Right lung (tissue), 2 donors: ENCODE measurements at regions not wholly inside any gene's neighbourhood (a gene's known extent, or its start where the extent isn't known, plus 50 kb on each side); places are given as distances from the start of the nearest gene placed in this dataset.
"Not testable (repeated sequence)": the region's sequence is repeated elsewhere in the genome, so short reads cannot be mapped to it uniquely, and the experiment has no call there.

Experiments used
- DNase-seq, 2 donors: peaks; one replicate each; pipeline ENCODE4 v3.0.0-alpha.2; 2013

DNA sequence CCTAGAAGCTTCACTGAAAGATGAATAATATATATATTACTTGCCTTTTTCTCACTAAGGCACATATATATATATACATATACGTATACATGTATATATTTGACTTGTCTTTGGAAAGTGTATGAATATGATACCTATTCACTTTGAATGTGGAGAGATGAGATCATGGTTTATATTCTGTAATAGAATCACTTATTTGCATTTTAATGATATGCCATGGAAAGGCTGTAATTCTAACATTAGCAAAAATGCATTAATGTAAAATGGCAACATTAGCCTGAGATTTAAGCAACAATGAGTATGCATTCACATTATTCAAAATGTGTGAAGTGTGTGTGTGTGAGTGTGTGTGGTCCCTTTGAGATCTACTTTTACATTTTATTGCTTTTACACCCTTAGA is 54.5 kb upstream of the PRKD1 start:
- no peak for DNase-seq

DNA sequence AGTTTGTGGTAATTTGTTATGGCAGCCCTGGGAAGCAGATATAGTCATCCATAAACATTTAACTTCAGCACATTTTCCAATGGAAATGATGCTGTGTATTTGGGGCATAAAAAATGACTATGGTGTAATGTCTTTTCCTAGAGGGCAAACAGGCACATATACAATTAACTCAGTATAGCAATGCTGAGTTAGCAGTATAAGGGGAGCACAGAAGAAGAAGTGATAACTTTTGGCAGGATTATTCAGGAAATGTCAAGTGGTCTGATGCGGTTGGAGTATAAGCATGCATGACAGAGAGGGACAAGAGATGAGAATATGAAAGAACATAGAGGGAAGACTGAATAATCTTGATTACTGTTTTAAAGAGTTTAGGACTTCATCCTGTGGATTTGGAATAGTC is 55.3 kb upstream of the PRKD1 start:
- no peak for DNase-seq

DNA sequence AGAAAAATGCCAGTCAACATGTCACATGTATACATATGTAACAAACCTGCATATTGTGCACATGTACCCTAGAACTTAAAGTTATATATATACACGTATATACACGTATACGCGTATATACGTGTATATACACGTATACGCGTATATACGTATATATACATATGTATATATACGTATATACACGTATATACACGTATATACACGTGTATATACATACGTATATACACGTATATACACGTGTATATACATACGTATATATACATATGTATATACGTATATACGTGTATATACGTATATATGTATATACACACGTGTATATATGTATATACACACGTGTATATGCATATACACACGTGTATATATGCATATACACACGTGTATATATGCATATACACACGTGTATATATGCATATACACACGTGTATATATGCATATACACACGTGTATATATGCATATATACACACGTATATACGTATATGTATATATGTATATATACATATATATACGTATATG is 62.8 kb upstream of the PRKD1 start:
- not testable (repeated sequence) for DNase-seq

DNA sequence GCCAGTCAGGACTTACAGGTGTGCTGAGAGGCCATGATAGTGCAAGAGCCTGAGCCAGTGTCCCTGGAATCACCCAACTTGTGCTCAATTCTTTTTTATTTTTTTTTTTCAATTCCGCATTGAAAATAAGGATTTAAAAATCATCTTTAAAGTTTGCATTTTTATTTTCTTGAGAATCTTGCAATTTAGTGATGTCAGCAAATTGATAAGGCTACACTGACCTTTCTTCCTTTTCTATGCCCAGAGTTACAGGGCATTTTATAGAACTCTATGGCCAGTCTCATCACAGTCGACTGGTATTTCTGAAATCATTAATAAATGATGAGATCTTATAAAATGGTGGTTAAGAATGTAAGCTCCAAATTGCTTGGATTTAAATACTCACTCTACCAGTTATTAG is 63.3 kb upstream of the PRKD1 start:
- no peak for DNase-seq

DNA sequence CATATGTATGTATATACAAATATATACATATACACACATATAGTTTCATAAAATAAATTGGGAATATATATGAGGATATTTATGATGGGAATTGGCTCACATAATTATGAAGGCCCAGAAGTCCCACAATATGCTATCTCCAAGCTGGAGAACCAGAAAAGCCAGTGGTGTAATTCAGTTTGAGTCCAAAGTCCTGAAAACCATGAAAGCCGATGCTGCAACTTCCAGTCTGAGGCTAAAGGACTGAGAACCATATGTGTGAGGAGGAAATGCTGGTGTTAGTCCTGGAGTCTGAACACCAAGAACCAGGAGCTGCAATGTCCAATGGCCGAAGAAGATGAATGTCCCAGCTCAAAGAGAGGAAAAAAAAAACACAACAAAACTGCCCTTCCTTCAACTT is 65.5 kb upstream of the PRKD1 start:
- DNase-seq = no peak

DNA sequence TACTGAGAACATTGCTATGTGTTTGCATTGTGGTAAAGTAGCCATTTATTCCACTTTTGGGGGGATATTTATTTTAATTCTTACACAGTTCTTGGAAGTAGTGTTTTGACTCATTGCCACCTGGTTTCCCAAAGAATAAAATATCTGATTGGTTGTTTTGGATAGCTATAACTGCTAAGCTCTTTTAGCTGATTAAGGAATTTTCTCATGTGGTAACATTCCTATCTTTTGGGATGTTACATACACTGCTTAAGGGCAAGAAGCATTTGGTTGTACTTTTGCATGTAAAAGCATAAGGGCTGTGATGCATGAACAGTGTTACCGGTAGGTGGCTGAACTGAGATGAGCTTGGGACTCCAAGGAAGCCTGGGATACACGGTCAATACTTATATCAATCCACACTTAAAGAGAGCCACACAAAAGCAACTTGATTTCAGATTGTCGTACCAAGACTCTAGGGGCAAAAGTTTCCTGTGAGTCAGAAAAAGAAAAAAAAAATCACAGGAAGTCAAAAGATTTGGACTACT is 71.4 kb upstream of the PRKD1 start:
- DNase-seq = no peak

DNA sequence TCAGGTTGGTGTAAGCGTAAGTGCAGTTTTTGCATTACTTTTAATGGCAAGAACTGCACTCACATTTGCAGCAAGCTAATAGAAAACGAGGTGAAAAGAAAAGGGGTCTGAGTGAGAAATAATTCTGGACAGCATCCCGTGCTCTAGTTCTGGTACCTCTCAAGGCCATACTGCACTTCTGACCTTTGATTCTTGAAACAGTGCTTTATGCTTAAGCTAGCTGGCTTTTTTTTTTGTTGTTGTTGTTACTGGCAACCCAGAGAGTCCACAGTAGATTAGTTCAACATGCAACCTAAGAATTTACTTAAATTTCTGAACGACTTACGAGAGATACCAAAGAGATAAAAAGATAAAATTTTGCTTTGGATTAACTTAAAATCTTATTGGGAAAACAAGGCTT is 75.2 kb upstream of the PRKD1 start:
- peak in 1 of 2 donors; percentile 6 for DNase-seq

DNA sequence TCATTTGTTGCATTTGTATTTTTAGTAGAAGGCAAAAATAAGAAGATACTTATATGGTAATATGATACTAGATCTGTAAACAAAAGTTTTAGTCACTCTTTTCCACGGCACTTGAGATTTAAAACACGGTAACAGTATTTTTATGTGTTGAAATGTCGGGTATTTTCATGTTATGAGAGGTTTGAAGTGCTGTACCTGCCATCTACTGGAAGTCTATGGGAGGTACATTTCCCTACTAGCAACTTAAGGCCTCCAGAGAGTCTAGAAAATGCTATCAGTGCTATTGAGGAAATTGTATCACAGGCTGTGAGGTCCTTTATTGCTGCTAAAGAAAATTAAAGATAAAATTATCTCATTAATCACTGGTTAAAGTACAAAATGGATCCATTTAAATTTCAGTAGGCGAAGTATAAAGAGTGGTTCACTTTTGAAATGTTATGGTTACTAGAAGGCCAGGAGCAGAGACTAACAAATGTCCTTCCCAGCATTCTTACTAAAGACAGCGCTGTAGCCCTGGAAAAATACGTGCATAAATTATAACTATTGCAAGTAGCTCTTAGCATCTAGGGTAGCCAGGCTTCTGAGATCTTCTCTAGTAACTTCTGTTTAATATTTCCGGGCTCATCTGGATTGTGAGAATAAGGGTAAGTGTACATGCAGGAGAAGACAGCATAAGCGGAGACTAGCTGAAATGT is 77.6 kb upstream of the PRKD1 start:
- DNase-seq = peak; percentile 18 to 43

DNA sequence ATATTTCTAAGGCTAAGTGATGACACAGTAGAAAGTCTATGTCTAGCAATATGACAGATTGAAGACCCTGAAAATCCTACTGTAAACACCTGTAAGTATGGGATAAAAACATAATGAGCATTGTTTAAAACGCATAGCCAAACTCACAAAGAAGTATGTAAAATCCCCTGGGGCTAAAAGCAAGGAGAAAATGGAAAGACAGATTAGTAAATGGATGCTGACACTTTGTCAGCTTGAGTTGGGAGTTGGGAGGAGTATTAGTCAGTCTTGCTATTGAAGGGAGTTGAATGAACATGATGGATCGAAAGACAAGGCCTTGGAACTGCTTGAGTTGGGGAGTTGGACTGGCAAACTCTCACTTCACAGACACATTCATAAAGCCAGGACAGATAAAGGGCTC is 79.0 kb upstream of the PRKD1 start:
- no peak for DNase-seq

DNA sequence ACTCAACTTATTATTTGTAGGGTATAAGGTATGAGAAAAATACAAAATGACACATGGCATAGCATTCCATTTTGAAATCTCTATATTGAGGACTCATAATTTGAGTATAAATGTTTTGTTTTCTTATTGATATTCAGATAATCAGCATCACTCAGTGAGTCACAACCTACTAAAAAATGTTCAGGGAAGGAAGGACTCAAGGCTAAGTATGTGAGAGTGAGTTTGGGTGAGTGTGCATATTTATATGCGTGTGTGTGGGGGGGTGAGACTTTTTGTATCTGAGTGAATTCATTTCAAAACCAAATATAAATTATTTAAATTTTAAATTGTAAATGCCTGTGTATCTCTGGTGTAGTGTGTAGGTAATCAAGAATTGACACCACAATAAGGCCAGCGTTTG is 87.8 kb upstream of the PRKD1 start:
- DNase-seq = no peak

DNA sequence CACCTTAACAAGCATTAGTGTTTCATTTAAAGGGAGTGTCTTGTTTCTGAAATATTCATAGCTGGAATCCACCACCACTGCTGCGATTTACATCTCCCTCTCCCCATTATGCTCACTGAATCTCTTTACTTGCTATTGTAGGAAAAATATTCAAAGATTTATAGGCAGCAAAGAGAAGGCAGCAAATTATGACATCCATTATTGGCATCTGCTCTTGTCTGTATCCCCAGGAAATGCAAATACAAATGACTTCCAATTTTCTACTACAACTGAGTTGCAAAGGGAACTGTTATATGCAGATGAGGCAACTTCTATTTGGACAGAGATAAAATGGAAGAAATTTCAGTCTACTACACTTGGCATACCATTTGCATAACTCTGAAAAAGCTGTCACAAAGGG is 88.4 kb upstream of the PRKD1 start:
- DNase-seq = no peak

DNA sequence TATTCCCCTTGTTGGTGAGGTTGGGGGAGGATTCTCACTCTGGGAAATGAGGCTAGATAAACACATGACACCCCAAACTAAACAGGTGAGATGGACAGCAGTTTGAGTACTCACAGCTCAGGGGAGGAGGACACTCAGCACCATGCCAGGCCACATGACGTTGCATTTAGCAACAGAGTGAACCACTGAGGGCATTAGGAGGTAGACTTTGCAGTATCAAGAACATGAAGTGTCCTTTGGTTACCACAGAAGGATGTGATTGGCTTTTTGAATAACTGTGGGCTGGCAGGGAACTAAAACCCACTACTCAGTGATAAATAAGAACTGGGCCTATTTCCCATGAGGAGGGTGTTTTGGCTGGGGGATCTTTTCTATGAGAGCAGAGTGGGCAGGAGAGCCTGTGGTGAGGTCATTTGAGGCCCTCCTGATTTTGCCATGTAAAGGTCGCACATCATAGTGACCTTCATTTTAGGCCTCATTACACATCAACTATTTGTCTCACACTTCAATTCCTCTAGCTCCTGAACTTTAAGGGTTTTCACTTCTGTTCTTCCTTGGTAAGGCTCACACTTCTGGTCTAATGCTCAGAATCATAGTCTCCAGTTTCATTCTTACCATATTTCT is 89.8 kb upstream of the PRKD1 start:
- DNase-seq = no peak

DNA sequence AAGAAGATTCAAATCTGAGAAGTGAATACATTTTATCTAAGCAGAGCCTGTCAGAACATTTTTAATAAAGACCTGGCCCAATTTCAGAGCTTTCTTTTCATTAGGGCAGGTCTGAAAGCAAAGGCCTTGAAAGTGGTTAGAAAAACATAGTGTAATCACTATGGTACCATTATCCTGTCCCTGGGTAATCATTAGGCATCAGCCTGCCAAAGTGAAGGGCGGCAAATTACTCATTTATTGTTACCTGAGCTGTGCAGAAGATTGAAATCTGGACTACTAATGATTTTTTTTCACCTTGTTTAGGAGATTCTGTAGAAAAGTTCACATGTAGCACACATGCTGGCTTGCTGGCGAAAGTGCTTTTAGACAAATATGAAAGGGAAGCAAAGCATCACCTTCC is 92.6 kb upstream of the PRKD1 start:
- DNase-seq = no peak

DNA sequence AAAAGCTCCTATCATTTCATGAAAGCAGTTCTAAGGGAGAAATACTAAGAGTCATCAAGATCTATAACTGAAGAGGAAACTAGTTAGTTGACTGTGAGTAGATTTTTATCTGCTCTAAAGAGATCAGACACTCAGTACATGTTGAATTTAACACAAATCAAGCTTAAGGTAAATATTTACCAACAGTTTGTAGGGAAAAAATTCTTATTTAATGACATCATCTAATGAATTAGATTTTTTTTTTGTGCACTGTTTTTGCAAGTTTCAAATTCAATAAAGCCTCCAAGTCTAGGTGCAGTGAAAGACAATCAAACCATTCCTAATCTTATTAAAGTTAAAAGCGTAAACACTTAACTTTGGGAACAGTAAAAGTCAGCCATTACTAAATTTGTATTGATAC is 93.0 kb upstream of the PRKD1 start:
- DNase-seq = no peak

DNA sequence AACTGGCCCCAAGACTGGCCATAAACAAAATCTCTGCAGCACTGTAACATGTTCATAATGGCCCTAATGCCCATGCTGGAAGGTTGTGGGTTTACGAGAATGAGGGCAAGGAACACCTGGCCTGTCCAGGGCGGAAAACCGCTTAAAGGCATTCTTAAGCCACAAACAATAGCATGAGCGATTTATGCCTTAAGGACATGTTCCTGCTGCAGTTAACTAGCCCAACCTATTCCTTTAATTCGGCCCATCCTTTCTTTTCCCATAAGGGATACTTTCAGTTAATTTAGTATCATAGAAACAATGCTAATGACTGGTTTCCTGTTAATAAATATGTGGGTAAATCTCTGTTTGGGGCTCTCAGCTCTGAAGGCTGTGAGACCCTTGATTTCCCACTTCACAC is 95.7 kb upstream of the PRKD1 start:
- not testable (repeated sequence) for DNase-seq

DNA sequence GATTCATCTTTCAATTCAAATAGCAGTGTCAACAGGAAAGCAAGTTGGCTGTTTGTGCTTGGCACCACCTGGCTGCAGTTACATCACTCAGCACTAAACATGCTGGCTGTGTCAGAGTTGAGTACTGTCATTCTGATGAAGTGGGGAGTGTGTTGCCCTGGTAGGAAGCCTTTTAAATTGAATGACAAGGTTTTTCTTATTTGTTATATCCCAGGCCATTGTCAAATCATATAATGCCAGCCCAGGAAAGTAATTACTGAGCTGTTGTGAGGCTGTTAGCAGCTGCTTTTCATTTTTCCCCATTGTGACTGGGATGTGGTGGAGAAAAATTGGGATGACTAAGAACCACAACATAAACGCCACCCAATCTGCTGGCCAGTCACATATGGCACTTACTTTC is 106.5 kb upstream of the PRKD1 start:
- DNase-seq = no peak

DNA sequence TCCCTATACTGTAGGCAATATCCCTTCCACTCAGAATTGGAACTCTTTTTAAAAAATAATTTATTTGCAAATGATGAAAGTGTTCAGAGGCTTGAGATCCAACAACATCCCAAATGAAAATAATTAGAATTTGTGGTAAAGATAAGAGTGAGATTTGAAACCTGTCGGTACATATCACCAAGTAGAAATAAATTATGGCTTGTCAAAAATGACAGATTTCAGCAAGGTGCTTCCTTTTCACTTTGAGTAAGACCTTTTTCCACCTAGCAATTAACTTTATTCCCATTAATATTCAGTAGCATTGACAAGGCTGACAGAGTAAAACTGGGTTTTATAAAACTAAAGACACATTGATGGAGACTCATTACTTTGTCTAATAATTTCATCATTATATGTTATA is 107.7 kb upstream of the PRKD1 start:
- no peak for DNase-seq

DNA sequence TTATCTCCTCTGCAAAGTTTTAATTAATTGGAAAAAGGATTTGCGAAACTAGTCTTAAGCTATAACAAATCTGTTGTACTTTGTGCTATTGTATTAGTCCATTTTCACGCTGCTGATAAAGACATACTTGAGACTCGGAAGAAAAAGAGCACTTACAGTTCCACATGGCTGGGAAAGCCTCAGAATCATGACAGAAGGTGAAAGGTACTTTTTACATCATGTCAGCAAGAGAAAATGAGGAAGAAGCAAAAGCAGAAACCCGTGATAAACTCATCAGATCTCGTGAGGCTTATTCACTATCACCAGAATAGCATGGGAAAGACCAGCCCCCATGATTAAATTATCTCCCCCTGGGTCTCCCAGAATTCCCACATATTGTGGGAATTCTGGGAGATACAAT is 118.1 kb upstream of the PRKD1 start:
- DNase-seq = no peak

DNA sequence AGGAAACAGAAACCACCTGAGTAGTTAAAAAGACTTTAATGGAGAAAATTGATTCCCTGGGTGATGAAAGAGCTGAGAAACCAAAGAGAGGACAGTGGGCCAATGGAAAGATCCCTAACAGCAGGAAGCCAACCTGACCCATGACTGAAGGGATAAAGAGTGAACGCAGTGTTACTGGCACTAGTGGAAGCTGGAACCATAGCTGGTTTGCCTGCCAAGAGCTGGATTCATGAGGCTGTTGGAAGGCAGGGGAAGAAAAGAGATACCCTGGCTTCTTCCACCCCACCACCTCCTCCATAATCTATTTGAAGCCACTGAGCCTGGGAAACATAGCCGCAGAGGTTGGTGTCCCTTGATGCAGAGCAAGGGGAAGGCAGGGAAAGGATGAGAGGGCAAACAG is 125.5 kb upstream of the PRKD1 start:
- no peak for DNase-seq

DNA sequence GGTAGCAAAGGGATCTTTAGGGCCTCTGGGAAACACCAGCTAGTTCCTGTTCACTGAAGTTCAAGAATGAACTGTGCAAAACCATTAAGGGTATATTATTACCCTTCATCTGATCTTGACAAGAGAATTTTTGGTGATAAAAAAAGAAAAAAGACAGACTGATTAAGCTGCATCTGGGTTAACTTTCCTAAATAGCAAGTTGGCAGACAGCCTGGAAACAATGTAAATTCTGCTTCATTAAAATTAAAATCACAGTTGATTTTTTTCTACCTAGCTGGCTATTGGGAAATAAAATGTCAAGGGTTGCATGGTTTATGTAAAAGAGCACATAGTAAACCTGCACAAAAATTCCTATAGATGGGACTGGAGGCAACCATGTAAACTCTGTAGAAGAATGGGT is 126.6 kb upstream of the PRKD1 start:
- DNase-seq = no peak

DNA sequence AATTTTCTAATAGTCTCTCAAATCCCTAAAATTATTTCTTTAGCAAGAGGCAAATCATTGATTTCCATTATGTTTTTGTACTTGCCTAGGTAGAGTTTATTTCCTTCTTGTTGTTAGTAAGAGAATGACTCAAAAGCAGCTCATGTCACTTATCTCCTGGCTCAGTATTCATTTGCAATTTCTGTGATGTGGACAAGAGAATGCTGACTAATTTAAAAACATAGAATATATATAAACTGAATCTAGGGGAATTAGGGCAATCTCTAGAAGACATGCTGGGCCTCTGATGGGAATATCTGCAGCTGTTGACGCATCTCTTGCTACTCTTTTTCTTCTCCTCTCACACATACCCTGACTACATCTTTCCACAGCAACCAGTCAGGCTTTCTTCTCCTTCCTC is 130.8 kb upstream of the PRKD1 start:
- DNase-seq = no peak

DNA sequence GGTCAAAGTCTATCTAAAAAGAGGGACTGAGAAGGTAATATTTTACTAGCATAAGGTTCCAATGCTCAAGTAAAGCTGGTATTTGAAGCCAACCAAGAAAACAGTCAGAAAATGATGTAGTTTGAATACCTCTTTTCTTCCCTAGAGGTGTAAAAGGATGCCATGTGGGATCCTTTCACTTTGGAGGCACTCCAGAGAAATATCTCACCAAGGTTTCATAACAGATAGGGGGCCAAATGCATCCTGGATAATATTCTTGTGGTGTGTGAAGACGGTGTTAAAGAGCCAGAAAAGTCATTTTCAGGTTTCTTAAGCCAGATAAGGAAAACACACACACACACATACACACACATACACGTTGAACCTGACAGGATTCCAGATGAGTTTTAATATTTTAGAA is 136.1 kb upstream of the PRKD1 start:
- no peak for DNase-seq

DNA sequence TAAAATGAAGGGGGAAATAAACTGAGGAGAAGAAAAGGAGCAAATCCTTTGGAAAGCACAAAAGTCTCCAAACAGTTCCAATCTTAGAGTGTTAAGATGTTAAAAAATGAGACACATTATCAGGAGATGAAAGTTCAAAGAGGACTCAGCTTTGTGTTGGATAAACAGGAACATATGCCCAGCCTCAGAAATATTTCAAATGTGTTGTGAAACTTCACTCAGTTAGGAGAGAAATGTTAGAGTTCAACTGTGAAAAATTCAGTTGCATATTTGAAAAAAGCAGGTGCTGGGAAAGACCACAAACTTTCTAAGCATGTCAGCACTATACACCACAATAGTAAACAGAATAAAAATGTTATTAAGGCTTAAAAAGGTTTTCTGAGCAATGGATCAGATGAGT is 136.8 kb upstream of the PRKD1 start:
- no peak for DNase-seq

DNA sequence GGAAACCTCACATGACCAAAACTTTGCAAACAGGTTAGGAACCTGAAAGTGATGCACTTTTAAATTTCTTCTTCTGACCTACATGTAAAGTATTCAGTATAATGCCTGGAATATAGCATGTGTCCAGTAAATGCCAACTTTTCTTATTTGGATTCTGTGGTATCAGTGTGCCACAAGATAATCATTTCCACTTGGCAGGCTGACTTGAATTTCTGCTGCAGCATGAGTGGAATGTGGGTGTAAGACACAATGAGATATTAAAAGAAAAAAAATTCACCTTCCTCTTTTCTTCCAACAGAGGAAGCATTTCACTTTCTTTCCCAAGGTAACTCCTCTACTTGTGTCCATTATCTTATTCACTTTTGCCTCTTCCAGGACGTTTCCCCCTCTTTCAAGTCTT is 141.9 kb upstream of the PRKD1 start:
- DNase-seq = no peak
